ENCODE measurements at regions not wholly inside any gene's neighbourhood (a gene's known extent, or its start where the extent isn't known, plus 50 kb on each side); places are given as distances from the start of the nearest gene placed in this dataset.

DNA sequence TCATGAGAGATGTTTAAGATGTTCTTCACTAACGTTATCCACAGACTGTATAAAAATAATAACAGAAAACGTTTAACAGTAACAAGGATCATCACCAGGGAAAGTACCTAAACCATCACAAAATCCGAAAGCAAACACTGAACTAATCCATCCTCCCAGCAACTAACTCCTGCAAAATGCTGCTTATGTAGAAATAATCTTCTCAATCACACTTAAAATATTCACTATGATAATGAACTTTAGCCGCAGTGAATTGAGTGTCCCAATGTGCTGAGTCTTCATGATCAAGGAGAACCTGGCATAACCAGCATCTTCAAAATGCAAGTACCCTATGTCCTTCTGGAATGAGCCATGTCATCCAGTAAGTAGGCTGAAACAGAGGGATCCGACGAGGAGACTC is 166.1 kb downstream of the LTN1 start:
- no peak overlapping the region for H3K27ac ChIP-seq
- no peak overlapping the region for H3K4me3 ChIP-seq
- intact Hi-C loops (cut with DNase I; ENCODE audit: low total_unique reads): no loop called here
- H3K27me3 ChIP-seq: no peaks in the 10 kb centered on the region
- H3K9me3 ChIP-seq: no peaks in the 10 kb centered on the region
- H3K36me3 ChIP-seq: no peaks in the 10 kb centered on the region
- no peak for DNase-seq
- peaks cover 8 to 20% of the 10 kb centered on the region in 2 donors for H3K4me1 ChIP-seq
- TF ChIP-seq POLR2A (IDR thresholded peaks at IDR 0.05): no peak
- TF ChIP-seq, protein P1, sequence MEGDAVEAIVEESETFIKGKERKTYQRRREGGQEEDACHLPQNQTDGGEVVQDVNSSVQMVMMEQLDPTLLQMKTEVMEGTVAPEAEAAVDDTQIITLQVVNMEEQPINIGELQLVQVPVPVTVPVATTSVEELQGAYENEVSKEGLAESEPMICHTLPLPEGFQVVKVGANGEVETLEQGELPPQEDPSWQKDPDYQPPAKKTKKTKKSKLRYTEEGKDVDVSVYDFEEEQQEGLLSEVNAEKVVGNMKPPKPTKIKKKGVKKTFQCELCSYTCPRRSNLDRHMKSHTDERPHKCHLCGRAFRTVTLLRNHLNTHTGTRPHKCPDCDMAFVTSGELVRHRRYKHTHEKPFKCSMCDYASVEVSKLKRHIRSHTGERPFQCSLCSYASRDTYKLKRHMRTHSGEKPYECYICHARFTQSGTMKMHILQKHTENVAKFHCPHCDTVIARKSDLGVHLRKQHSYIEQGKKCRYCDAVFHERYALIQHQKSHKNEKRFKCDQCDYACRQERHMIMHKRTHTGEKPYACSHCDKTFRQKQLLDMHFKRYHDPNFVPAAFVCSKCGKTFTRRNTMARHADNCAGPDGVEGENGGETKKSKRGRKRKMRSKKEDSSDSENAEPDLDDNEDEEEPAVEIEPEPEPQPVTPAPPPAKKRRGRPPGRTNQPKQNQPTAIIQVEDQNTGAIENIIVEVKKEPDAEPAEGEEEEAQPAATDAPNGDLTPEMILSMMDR (IDR thresholded peaks at IDR 0.05): no peak

GRCh38 chr21:28826021-28826420 is 166.7 kb downstream of the LTN1 start:
- Histone ChIP-seq H3K27me3 (no peaks in the 10 kb centered on the region), H3K4me3 (no peak overlapping the region), H3K4me1 (peaks cover 8 to 20% of the 10 kb centered on the region in 2 donors), H3K36me3 (no peaks in the 10 kb centered on the region), H3K9me3 (no peaks in the 10 kb centered on the region), H3K27ac (peak overlapping the region in 1 of 2 donors; percentile 38)
- DNase-seq: no peak
- no peak for TF ChIP-seq POLR2A (IDR thresholded peaks at IDR 0.05)
- TF ChIP-seq, protein P1 (IDR thresholded peaks at IDR 0.05): no peak
- intact Hi-C loops (cut with DNase I; ENCODE audit: low total_unique reads): no loop called here

DNA sequence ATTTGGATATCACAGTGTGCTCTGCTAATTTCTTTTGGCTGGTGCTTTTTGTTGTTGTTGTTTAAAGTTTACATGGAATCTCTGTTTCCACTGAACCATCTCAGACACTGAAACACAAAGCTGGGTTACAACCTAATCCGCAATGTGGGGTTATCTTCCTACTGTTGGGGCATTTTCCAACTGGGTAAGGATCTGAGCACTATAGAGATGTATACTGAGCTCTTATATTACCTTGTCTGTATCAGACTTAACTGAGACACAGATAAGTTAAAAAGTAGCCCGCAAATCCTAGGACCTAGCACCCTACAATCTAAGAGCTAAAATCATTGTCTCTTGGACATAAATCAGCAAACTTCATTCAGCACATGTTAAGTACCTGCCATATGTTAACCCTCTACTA is 169.2 kb downstream of the LTN1 start:
- DNase-seq: no peak
- Histone ChIP-seq H3K36me3 (no peaks in the 10 kb centered on the region), H3K9me3 (no peaks in the 10 kb centered on the region), H3K4me3 (no peak overlapping the region), H3K27me3 (no peaks in the 10 kb centered on the region), H3K4me1 (peaks cover 8 to 20% of the 10 kb centered on the region in 2 donors), H3K27ac (peak overlapping the region; percentile 74 to 89)
- intact Hi-C loops (cut with DNase I; ENCODE audit: low total_unique reads): no loop called here
- TF ChIP-seq, protein P1 (IDR thresholded peaks at IDR 0.05): no peak
- TF ChIP-seq POLR2A (IDR thresholded peaks at IDR 0.05): no peak

- intact Hi-C loops (cut with DNase I; ENCODE audit: low total_unique reads): no loop called here
- Histone ChIP-seq H3K9me3 (no peaks in the 10 kb centered on the region), H3K27me3 (no peaks in the 10 kb centered on the region), H3K4me1 (peaks cover 8 to 20% of the 10 kb centered on the region in 2 donors), H3K36me3 (no peaks in the 10 kb centered on the region), H3K27ac (peak overlapping the region; percentile 74 to 89), H3K4me3 (no peak overlapping the region)
- DNase-seq: peak; percentile 22 to 66
- TF ChIP-seq, protein P1 (IDR thresholded peaks at IDR 0.05): no peak
- no peak for TF ChIP-seq POLR2A (IDR thresholded peaks at IDR 0.05)
Measured at GRCh38 chr21:28822486-28823335, 170.0 kb downstream of the LTN1 start.

- Histone ChIP-seq H3K9me3 (no peaks in the 10 kb centered on the region), H3K36me3 (no peaks in the 10 kb centered on the region), H3K4me3 (no peak overlapping the region), H3K4me1 (peaks cover 8 to 20% of the 10 kb centered on the region in 2 donors), H3K27me3 (no peaks in the 10 kb centered on the region), H3K27ac (peak overlapping the region; percentile 74 to 89)
- no peak for DNase-seq
- intact Hi-C loops (cut with DNase I; ENCODE audit: low total_unique reads): no loop called here
- TF ChIP-seq, protein P1 (IDR thresholded peaks at IDR 0.05): no peak
- TF ChIP-seq POLR2A (IDR thresholded peaks at IDR 0.05): no peak
Measured at GRCh38 chr21:28822123-28822399, 170.6 kb downstream of the LTN1 start.

Data from uterus (tissue), 3 donors.